ENCODE measurements at regions not wholly inside any gene's neighbourhood (a gene's known extent, or its start where the extent isn't known, plus 50 kb on each side); places are given as distances from the start of the nearest gene placed in this dataset.

GRCh38 chrX:42093756-42094155 lies 170.4 kb upstream of the CASK start:
- no peak for DNase-seq

GRCh38 chrX:42090395-42090794 lies 167.0 kb upstream of the CASK start:
- DNase-seq = no peak

GRCh38 chrX:42089031-42089430 lies 165.7 kb upstream of the CASK start:
- no peak for DNase-seq

GRCh38 chrX:42087960-42088359 lies 164.6 kb upstream of the CASK start:
- DNase-seq = no peak

GRCh38 chrX:42085836-42086235 lies 162.5 kb upstream of the CASK start:
- DNase-seq = no peak

- DNase-seq = no peak
Observed at GRCh38 chrX:42079968-42080367, 156.6 kb upstream of the CASK start.

- no peak for DNase-seq
Observed at GRCh38 chrX:42077675-42078074, 154.3 kb upstream of the CASK start.

- DNase-seq = no peak
Observed at GRCh38 chrX:42075032-42075431, 151.7 kb upstream of the CASK start.

GRCh38 chrX:42073448-42073847 lies 150.1 kb upstream of the CASK start:
- no peak for DNase-seq

- DNase-seq = no peak
Observed at GRCh38 chrX:42070866-42071265, 147.5 kb upstream of the CASK start.

GRCh38 chrX:42054256-42054655 lies 130.9 kb upstream of the CASK start:
- DNase-seq = no peak

- DNase-seq = no peak
Observed at GRCh38 chrX:42050345-42050744, 127.0 kb upstream of the CASK start.

GRCh38 chrX:42047886-42048285 lies 124.5 kb upstream of the CASK start:
- DNase-seq = no peak

GRCh38 chrX:42028109-42028508 lies 104.8 kb upstream of the CASK start:
- DNase-seq = no peak

GRCh38 chrX:42027367-42028000 lies 104.1 kb upstream of the CASK start:
- no peak for DNase-seq

GRCh38 chrX:42025861-42026260 lies 102.5 kb upstream of the CASK start:
- DNase-seq = no peak

GRCh38 chrX:42023122-42023521 lies 99.8 kb upstream of the CASK start:
- DNase-seq = no peak

GRCh38 chrX:42022158-42022557 lies 98.8 kb upstream of the CASK start:
- DNase-seq = no peak

- no peak for DNase-seq
Observed at GRCh38 chrX:42021058-42021457, 97.7 kb upstream of the CASK start.

- no peak for DNase-seq
Observed at GRCh38 chrX:42020225-42020624, 96.9 kb upstream of the CASK start.

- no peak for DNase-seq
Observed at GRCh38 chrX:42017971-42018370, 94.6 kb upstream of the CASK start.

GRCh38 chrX:42000836-42001235 lies 77.5 kb upstream of the CASK start:
- DNase-seq = no peak

GRCh38 chrX:41984628-41985027 lies 61.3 kb upstream of the CASK start:
- DNase-seq = no peak

- no peak for DNase-seq
Observed at GRCh38 chrX:41982953-41983352, 59.6 kb upstream of the CASK start.

GRCh38 chrX:41981481-41982013 lies 58.2 kb upstream of the CASK start:
- no peak for DNase-seq

Measured in NCI-H1092 (cell line).